Natural killer cell treated with Interleukin-12 subunit alpha and Interleukin-12 subunit beta and Interleukin-15 and Interleukin-18, amount 100 ng/mL, for 72 hours (primary cell): ENCODE measurements at regions not wholly inside any gene's neighbourhood (a gene's known extent, or its start where the extent isn't known, plus 50 kb on each side); places are given as distances from the start of the nearest gene placed in this dataset.

Experiments used
- ATAC-seq, 2 donors: fragments of 150-1000 bp; cut with Tn5 transposase in 1 of 2; sonication (Bioruptor Pico), chemical (Tn5 transposase) in 1 of 2; 2 replicates each; pipeline ENCODE4 v1.10.0; 2021
- DNase-seq: peaks from one replicate; pipeline ENCODE4 v3.0.0; 2022; ENCODE audit warnings: low spot score
- H3K27ac Mint-ChIP-seq, 2 donors: 1 replicate in 1 of 2; 2 replicates in 1 of 2; pipeline ENCODE4 v1.8.0; 2022; ENCODE audit warnings: mixed read lengths in 2 of 2, mild to moderate bottlenecking in 1 of 2, moderate library complexity in 1 of 2
- H3K27me3 Mint-ChIP-seq, 2 donors: 1 replicate in 1 of 2; 2 replicates in 1 of 2; pipeline ENCODE4 v1.8.0; 2022; ENCODE audit warnings: mixed read lengths in 2 of 2
- H3K36me3 Mint-ChIP-seq: one replicate; pipeline ENCODE4 v1.8.0; 2022; ENCODE audit warnings: mixed read lengths
- H3K4me1 Mint-ChIP-seq, 2 donors: 1 replicate in 1 of 2; 2 replicates in 1 of 2; pipeline ENCODE4 v1.8.0; 2022; ENCODE audit warnings: low read depth in 2 of 2, mixed read lengths in 2 of 2, mild to moderate bottlenecking in 1 of 2
- H3K4me3 Mint-ChIP-seq: one replicate; pipeline ENCODE4 v1.8.0; 2022; ENCODE audit warnings: mixed read lengths
- H3K9me3 Mint-ChIP-seq: 2 replicates; pipeline ENCODE4 v1.8.0; 2022; ENCODE audit warnings: mixed read lengths

- Mint-ChIP-seq H3K27ac (no peak overlapping the region), H3K27me3 (no peaks in the 10 kb centered on the region), H3K9me3 (no peaks in the 10 kb centered on the region), H3K4me3 (no peak overlapping the region), H3K36me3 (no peaks in the 10 kb centered on the region), H3K4me1 (no peaks in the 10 kb centered on the region)
- no peak for ATAC-seq
- no peak for DNase-seq
Observed at GRCh38 chr9:38288502-38288901, 104.0 kb upstream of the ALDH1B1 start.

GRCh38 chr9:38287420-38287985 is 105.0 kb upstream of the ALDH1B1 start:
- DNase-seq (no peak), ATAC-seq (peak in 1 of 2 donors; percentile 33)
- H3K4me3 Mint-ChIP-seq: no peak overlapping the region
- no peaks in the 10 kb centered on the region for H3K4me1 Mint-ChIP-seq
- no peaks in the 10 kb centered on the region for H3K36me3 Mint-ChIP-seq
- no peak overlapping the region for H3K27ac Mint-ChIP-seq
- H3K9me3 Mint-ChIP-seq: no peaks in the 10 kb centered on the region
- H3K27me3 Mint-ChIP-seq: no peaks in the 10 kb centered on the region

- H3K36me3 Mint-ChIP-seq: no peaks in the 10 kb centered on the region
- no peak overlapping the region for H3K27ac Mint-ChIP-seq
- no peaks in the 10 kb centered on the region for H3K4me1 Mint-ChIP-seq
- no peaks in the 10 kb centered on the region for H3K9me3 Mint-ChIP-seq
- DNase-seq (no peak), ATAC-seq (no peak)
- H3K4me3 Mint-ChIP-seq: no peak overlapping the region
- H3K27me3 Mint-ChIP-seq: no peaks in the 10 kb centered on the region
Observed at GRCh38 chr9:38286766-38287165, 105.7 kb upstream of the ALDH1B1 start.

GRCh38 chr9:38286357-38286756 is 106.1 kb upstream of the ALDH1B1 start:
- Mint-ChIP-seq H3K4me3 (no peak overlapping the region), H3K36me3 (no peaks in the 10 kb centered on the region), H3K27ac (no peak overlapping the region), H3K4me1 (no peaks in the 10 kb centered on the region), H3K27me3 (no peaks in the 10 kb centered on the region), H3K9me3 (no peaks in the 10 kb centered on the region)
- ATAC-seq (no peak), DNase-seq (no peak)

DNA sequence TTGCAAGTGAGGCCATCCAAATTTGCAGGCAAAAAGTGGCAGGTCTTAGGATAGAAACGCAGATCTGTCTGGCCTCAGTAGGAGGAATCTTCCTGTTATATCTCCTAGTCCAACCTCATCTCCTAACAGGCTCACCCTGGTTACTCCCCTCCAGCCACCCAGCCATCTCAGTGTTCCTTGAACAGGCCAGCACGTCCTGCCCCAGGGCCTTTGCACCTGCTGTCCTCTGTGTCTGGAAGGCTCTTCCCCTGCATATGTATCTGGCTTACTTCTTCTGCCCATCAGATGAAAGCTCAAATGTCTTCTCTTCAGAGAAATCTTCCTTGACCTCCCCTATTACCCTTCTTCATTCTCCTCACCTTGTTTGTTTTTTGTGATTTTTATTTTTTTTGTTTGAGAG is 107.3 kb upstream of the ALDH1B1 start:
- Mint-ChIP-seq H3K4me1 (peaks cover 0 to 4% of the 10 kb centered on the region in 2 donors), H3K36me3 (no peaks in the 10 kb centered on the region), H3K27ac (no peak overlapping the region), H3K4me3 (no peak overlapping the region), H3K9me3 (no peaks in the 10 kb centered on the region), H3K27me3 (no peaks in the 10 kb centered on the region)
- no peak for ATAC-seq
- no peak for DNase-seq

DNA sequence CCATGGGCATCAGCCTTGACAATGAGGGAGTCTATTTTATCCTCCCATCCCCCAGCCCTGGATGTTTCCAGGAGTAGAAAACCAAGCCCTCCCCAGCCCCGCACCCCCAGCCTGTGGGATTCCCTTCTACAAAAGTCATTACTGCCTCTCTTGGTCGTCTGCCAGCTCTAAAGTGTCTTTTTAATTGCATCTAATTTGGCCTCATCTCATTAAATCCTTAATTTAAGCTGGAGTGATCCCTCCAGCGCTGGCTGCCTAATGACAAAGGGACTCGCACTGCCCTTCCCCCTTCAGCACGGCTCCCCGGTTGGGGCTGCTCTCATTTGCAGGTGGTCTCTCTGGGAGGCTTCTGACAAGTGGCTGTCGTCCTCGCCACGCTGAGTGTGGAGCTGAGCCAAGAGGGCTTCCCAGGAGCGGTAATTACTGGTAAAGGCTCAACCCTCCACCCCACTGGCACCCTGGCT is 107.9 kb upstream of the ALDH1B1 start:
- ATAC-seq (no peak), DNase-seq (no peak)
- H3K27me3 Mint-ChIP-seq: no peaks in the 10 kb centered on the region
- no peak overlapping the region for H3K4me3 Mint-ChIP-seq
- H3K36me3 Mint-ChIP-seq: no peaks in the 10 kb centered on the region
- H3K27ac Mint-ChIP-seq: no peak overlapping the region
- peaks cover 6 to 9% of the 10 kb centered on the region in 2 donors for H3K4me1 Mint-ChIP-seq
- no peaks in the 10 kb centered on the region for H3K9me3 Mint-ChIP-seq

- no peaks in the 10 kb centered on the region for H3K27me3 Mint-ChIP-seq
- no peak for ATAC-seq
- H3K4me3 Mint-ChIP-seq: no peak overlapping the region
- no peak overlapping the region for H3K27ac Mint-ChIP-seq
- H3K36me3 Mint-ChIP-seq: no peaks in the 10 kb centered on the region
- peaks cover 11 to 14% of the 10 kb centered on the region in 2 donors for H3K4me1 Mint-ChIP-seq
- H3K9me3 Mint-ChIP-seq: no peaks in the 10 kb centered on the region
- DNase-seq: no peak
Observed at GRCh38 chr9:38284039-38284575, 108.4 kb upstream of the ALDH1B1 start.

DNA sequence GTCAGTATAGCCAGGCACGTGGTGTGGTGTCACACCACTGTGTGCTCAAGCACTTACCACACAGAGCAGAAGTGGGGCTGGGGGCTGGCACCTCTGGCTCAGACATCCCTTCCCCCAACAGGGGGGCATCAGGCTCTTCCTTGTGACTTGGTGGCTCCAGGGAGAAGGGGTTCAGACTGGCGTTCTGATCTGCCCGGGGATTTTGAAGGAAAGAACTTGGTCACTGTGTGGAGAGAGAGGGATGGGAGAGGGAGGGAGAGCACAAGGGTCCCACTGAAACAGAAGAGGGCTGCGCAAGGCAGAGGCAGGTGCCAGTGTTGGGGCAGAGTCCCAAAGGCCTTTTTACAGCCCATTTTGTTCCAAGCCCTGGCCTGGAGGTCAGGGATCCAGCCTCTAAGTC is 109.7 kb upstream of the ALDH1B1 start:
- Mint-ChIP-seq H3K4me1 (peaks cover 17 to 24% of the 10 kb centered on the region in 2 donors), H3K27me3 (no peaks in the 10 kb centered on the region), H3K27ac (no peak overlapping the region), H3K4me3 (no peak overlapping the region), H3K36me3 (no peaks in the 10 kb centered on the region), H3K9me3 (no peaks in the 10 kb centered on the region)
- no peak for DNase-seq
- no peak for ATAC-seq

DNA sequence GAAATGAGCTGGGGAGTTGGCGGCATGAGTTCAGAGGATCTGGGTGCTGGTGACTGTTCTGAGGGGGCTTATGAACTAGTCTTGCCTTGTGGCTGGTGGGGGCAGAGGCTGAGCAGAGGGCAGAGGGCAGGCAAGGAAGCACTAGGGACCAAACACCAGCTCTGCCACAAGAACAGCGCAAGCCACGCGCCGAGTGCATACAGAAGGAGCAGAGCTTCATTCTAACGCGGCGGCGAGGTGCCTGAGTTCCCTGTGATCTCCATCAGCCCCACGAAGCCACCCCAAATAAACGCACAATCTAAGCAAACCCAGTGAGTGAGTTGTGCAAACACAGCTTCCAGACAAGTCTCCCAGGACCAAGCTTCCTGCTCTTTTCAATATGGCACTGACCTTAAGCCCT is 110.6 kb upstream of the ALDH1B1 start:
- no peak for DNase-seq
- ATAC-seq: no peak
- Mint-ChIP-seq H3K4me3 (no peak overlapping the region), H3K27ac (no peak overlapping the region), H3K9me3 (no peaks in the 10 kb centered on the region), H3K27me3 (no peaks in the 10 kb centered on the region), H3K36me3 (no peaks in the 10 kb centered on the region), H3K4me1 (peaks cover 21 to 29% of the 10 kb centered on the region in 2 donors)

DNA sequence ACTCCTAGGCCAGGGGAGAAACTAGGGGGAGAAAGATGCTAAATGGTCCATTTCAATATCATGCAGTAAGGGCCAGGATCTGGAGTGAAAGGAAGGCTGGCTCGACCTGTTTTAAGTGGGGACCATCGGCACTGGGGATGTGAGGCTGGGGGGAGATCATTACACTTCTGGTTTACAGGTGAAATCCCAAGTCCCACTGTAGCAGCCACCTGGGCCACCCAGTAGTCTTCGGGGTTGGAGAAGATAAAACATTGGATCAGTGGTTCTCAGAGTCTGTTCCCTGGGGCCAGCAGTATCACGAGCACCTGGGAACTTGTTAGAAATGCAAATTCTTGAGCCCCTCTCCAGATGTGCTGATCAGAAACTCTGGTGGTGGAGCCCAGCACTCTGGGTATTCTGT is 111.3 kb upstream of the ALDH1B1 start:
- Mint-ChIP-seq H3K4me3 (no peak overlapping the region), H3K4me1 (peaks cover 21 to 29% of the 10 kb centered on the region in 2 donors), H3K36me3 (no peaks in the 10 kb centered on the region), H3K9me3 (no peaks in the 10 kb centered on the region), H3K27ac (no peak overlapping the region), H3K27me3 (no peaks in the 10 kb centered on the region)
- DNase-seq (no peak), ATAC-seq (no peak)

- Mint-ChIP-seq H3K27ac (peak overlapping the region in 1 of 2 donors; percentile 40), H3K4me3 (peak overlapping the region; percentile 23), H3K4me1 (peaks cover 21 to 29% of the 10 kb centered on the region in 2 donors), H3K36me3 (no peaks in the 10 kb centered on the region), H3K27me3 (no peaks in the 10 kb centered on the region), H3K9me3 (no peaks in the 10 kb centered on the region)
- DNase-seq (no peak), ATAC-seq (no peak)
Observed at GRCh38 chr9:38280251-38280800, 112.2 kb upstream of the ALDH1B1 start.

DNA sequence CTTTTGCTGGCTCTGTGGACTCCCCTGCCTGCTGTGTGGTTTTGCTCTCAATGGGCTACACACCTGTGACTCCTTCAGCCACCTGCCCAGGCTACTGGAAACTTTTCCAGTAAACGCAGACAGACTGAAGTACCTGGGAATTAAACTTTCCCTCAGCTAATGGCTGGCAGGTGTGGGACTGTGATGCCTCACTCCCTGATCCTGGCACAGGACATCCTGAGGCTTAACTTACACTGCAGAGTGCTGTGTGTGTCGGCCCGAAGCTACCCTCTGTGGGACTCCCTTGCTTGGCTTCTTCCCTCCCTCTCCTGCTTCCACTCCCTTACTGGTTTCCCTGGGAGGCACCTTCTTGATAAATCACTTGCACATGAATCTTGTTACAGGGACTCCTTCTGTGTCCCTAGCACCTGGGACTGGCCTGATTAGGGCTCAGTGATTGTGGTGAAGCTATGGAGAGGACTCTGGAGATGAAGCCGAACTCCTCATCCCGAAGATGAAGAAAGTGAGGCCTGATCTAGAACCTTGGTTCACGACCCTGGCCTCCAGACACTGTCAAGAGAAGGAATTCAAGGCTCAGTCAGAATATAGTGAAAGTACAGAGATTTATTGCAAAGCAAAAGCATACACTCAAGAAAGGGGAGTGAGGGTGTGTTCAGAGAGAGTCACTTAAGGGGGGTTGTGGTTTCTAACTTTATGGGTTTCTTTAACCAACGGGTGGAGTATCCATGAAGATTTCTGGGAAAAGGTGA is 113.4 kb upstream of the ALDH1B1 start:
- Mint-ChIP-seq H3K27me3 (no peaks in the 10 kb centered on the region), H3K4me3 (peak overlapping the region; percentile 13), H3K36me3 (no peaks in the 10 kb centered on the region), H3K9me3 (no peaks in the 10 kb centered on the region), H3K27ac (peak overlapping the region in 1 of 2 donors; percentile 40), H3K4me1 (peaks cover 21 to 29% of the 10 kb centered on the region in 2 donors)
- ATAC-seq (peak; percentile 11 to 63), DNase-seq (no peak)

- H3K27ac Mint-ChIP-seq: no peak overlapping the region
- H3K4me1 Mint-ChIP-seq: peaks cover 21 to 29% of the 10 kb centered on the region in 2 donors
- no peaks in the 10 kb centered on the region for H3K9me3 Mint-ChIP-seq
- H3K27me3 Mint-ChIP-seq: no peaks in the 10 kb centered on the region
- H3K36me3 Mint-ChIP-seq: no peaks in the 10 kb centered on the region
- H3K4me3 Mint-ChIP-seq: no peak overlapping the region
- no peak for DNase-seq
- ATAC-seq: no peak
Observed at GRCh38 chr9:38278457-38278856, 114.0 kb upstream of the ALDH1B1 start.

DNA sequence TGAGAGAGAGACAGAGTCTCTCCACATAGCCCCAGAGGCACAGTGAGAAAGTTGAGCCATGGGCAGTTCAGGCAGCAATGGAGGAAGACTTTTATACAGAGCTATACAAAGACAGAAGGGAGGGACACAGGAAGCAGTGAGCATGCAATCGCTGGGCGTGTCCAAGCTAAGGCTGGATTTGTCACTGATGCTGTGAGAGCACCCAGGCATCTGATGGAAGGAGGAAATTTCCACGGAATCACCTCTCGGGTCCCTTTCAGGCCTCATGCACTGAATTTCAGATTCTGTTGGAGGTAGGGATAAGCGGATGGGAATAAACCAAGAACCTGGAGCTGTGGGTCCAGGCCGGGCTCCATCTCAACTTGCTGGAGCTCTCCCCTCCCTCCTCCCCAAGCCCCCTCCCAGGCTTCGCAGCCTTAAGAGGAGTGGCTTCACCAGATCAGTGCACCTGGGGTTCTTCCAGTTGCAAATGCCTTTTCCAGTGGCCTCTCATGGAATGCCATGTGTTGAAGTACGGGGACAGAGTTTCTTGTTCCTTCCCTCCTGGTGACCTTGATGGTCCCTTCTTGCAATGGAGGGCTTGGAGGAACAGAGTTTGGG is 114.8 kb upstream of the ALDH1B1 start:
- peaks cover 21 to 29% of the 10 kb centered on the region in 2 donors for H3K4me1 Mint-ChIP-seq

More for the DNA sequence above, 114.8 kb upstream of the ALDH1B1 start:
- Mint-ChIP-seq H3K27me3 (no peaks in the 10 kb centered on the region), H3K4me3 (no peak overlapping the region), H3K27ac (no peak overlapping the region), H3K9me3 (no peaks in the 10 kb centered on the region), H3K36me3 (no peaks in the 10 kb centered on the region)
- DNase-seq (no peak), ATAC-seq (no peak)
